GM19372 (cell line): ENCODE measurements at regions not wholly inside any gene's neighbourhood (a gene's known extent, or its start where the extent isn't known, plus 50 kb on each side); places are given as distances from the start of the nearest gene placed in this dataset.

ENCODE experiments used
- ATAC-seq: cut with Tn5 transposase; IDR thresholded peaks from one replicate; pipeline ENCODE4 v1.9.1; 2021; ENCODE audit warnings: mild to moderate bottlenecking, low read depth, moderate library complexity; ENCODE audit not compliant: unreplicated experiment

DNA sequence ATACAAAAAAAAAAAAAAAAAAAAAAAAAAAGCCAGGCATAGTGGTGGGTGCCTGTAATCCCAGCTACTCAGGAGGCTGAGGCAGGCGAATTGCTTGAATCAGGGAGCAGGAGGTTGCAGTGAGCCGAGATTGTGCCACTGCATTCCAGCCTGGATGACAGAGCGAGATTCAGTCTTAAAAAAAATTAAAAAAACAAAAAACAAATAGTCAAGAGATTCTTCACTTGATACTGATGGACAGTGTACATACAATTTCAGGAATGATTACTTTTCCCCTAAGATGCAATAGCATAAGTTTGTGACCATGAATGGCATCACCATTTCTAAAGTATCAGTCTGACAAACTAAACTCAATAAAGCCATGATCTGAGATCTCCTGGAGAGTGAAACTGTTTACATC lies 60.8 kb upstream of the IVNS1ABP start:
- ATAC-seq, result no peak

DNA sequence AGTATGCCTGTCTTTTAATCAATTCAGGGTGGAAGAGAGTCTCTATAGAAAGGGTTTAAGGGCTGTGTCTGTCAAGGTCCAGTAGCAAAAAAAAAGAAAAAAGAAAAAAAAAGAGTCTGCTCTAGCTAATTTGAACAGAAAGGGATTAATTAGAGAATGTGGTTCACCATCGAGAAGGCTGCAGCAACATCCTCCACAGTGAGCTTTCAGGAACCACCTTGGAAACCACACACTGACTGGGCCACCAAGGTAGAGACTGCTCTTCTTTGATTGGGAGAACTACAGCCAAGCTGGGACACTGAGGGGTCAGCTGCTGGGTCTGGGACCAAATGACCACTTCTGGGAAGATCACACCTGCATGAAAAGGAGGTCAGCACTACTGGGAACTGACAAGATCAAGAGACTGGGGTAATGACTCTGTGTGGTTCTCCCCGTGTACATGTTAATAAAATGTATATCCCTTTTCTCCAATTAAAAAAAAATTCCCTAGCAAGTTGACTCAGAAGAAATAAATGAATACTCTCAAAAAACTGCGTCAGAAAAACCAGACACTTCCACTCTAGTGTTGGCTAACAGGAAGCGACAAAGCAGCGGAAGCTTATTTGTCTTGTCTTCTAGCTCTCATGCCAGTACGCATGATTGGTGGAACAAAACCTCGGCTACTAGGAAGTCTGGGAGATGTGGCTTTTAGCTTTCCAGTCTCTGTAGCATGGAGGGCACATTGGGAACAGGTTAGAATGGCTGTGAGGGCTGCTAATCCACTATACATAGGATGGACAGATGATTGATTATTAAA lies 60.0 kb upstream of the IVNS1ABP start:
- no peak for ATAC-seq

DNA sequence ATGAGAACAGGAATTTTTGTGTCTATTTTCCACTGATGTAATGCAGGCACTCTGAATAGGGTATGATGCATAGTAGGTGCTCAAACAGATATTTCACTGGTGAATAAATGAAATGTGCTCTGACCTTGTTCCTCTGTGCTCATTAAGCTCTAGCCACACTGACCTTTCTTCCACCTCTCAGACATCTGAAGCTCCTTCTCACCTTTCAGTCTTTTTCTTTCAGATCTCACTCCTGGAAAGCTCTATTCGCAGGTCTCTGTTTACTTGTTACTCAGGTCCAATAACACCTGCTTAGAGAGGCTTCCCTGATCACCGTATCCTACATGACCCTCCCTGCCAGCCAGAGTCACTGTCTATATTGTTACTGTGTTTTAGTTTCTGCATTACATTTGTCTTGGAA lies 59.2 kb upstream of the IVNS1ABP start:
- no peak for ATAC-seq

DNA sequence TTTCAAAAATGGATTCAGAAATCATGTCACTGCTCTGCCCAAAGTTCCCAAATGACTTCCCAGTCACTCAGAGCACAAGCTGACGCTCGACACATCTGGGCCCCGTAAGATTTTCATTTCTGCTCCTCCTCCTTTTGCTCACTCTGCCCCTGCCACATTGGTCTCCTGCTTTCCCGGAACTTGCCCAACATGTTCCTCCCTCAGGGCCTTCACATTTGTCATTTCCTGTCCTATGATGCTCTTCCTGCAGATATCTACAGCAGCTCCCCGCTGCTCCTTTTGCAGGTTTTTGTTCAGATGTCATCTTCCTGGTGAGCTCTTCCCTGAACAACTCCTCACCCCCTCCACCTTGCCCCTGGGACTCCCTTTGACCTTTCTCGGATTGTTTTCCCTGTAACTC lies 58.5 kb upstream of the IVNS1ABP start:
- ATAC-seq, result no peak

DNA sequence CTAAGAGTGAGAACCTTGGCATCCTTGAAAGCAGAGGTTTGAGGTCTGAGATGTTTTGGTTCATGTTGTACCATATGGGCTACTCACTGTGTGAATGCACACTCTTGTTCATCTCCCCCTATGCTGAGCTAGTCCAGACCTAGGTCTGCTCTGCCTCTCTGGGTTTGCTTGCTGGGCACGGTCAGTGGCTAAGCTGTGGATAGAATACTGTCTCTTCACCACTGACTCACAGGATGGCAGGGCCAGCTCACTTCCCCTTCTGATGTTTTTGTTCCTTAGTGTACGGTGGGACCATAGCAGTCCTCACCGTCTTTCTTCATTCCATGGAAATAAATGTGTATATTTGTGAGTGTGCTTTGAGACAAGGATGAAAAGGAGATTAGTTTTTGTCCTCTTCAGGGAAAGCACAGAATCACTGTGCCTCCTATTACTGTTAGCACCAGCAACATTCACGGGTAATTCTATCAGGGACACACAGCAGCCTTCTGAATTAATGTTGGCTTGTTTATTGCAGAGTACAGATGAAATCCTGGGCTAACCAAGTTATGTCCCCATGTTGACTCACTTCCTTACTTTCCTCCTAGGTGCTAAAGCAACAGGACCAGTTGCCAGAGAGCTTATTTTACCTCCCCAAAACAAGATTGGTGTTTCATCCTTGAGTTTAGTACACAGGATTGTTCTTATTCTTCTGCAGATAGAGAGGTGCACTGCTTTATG lies 56.9 kb upstream of the IVNS1ABP start:
- ATAC-seq, result no peak

DNA sequence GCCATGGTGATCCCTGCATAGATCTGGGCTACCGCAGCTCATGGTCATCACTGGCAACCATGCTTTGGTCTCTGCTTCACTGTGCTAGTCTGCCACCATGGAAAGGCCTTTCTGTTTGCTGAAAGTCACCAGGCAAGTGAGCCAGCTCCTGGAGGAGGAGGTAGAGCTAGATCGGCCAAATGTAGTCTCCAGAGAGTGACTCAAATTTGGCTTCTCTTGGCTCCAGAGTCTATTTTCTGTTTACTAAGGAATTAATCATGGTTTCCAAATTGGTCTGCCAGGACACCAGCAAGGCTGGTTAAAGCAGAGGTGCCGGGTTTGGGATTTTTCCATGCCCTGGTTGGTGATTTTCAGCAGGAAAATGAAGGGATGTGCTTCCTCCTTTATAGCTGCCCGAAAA lies 52.7 kb upstream of the IVNS1ABP start:
- no peak for ATAC-seq

DNA sequence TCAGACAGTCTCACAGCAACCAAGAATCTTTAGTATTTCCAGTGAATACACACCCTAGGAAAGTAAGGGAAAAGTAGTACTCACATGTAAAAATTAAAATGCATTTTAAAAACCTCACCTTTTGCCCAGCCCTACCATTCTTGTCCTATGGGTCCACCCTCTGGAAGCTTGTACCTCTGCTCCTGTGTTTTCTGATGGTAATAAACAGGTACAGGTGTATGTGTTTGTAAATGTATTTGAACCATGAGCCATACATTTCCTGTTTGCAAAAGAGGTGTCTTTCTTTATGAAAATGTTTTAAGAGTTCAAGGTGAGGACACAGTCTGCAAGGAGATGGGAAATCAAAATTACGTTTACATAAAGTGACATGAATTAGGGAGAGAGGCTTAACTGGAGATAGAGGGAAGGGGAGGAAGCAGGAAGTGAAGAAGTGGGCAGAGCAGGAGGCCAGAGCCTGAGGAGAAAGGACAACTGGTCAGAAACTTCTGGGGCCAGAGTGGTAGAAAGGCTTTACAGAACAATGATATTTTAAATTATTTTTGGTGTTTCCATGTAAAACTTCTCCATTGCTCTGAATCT lies 52.0 kb upstream of the IVNS1ABP start:
- no peak for ATAC-seq

DNA sequence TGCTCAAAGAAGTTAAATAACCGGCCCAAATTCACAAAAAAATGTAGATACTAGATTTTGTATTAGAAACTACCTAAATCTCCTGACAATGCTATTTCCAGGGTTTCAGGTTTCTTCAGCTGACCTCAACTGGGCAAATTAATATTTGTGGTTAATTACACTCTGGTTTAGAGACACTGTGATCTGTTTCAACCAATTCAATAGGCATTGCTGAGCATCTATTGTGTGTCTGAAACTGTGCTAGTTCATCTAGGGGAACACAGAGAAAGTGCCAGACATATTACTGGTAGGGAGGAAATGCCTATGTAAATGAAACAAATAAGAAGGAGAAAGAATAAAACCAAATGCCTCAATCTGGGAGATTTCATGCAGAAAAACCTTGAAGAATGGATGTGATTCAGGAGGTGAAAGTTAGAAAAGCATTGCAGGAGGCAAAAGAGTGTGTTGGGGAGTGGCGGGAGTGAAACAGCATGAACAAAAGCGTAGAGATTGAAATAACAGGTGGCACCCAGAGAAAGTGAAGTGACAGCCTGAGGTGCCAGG lies 51.3 kb upstream of the IVNS1ABP start:
- ATAC-seq, result no peak

DNA sequence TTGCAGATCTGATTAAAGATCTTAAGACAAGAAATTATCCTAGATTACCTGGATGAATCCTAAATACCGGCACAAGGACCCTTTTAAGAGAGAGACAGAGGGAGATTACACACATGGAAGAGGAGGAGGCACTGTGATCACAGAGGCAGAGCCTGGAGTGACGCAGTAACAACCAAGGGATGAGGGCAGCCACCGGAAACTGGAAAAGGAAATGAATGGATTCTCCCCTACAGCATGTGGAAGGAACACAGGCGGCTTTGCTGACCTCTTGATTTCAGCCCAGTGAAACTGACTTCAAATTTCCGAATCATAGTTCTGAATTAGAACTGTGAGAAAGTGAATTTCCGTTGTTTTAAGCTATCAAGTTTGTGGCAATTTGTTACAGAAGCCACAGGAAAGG lies 50.2 kb upstream of the IVNS1ABP start:
- no peak for ATAC-seq
